ENCODE measurements at regions not wholly inside any gene's neighbourhood (a gene's known extent, or its start where the extent isn't known, plus 50 kb on each side); places are given as distances from the start of the nearest gene placed in this dataset.

- TF ChIP-seq, protein P1, sequence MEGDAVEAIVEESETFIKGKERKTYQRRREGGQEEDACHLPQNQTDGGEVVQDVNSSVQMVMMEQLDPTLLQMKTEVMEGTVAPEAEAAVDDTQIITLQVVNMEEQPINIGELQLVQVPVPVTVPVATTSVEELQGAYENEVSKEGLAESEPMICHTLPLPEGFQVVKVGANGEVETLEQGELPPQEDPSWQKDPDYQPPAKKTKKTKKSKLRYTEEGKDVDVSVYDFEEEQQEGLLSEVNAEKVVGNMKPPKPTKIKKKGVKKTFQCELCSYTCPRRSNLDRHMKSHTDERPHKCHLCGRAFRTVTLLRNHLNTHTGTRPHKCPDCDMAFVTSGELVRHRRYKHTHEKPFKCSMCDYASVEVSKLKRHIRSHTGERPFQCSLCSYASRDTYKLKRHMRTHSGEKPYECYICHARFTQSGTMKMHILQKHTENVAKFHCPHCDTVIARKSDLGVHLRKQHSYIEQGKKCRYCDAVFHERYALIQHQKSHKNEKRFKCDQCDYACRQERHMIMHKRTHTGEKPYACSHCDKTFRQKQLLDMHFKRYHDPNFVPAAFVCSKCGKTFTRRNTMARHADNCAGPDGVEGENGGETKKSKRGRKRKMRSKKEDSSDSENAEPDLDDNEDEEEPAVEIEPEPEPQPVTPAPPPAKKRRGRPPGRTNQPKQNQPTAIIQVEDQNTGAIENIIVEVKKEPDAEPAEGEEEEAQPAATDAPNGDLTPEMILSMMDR (IDR thresholded peaks at IDR 0.05; ENCODE audit: low read depth, low read length): no peak
- no peak overlapping the region for H3K4me3 ChIP-seq (replicated peaks in 1 of 2; ENCODE audit: low read depth in 2 of 2, low read length in 2 of 2)
- no peak for DNase-seq (ENCODE audit: low read depth in 2 of 2)
Measured at GRCh38 chr2:234344012-234344411, 152.9 kb downstream of the ARL4C start.

DNA sequence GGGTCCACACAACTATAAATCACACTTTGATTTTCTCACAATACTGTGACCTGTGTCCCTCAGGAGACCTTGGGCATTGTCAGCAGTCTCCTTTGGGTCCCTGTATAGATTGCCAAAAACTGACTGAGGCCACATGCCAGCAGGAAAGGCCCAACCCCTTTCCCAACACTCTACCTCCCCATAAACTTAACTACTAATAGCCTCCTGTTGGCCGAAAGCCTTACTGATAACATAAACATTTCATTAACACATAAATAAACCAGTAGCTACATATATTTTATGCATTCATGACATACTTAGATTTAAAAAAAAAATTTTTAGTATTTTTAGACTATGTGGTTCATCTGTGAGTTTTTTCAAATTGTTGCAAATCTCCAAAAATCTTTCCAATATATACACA is 153.5 kb downstream of the ARL4C start:
- DNase-seq (ENCODE audit: low read depth in 2 of 2): no peak
- TF ChIP-seq, protein P1 (IDR thresholded peaks at IDR 0.05; ENCODE audit: low read depth, low read length): no peak
- no peak overlapping the region for H3K4me3 ChIP-seq (replicated peaks in 1 of 2; ENCODE audit: low read depth in 2 of 2, low read length in 2 of 2)

DNA sequence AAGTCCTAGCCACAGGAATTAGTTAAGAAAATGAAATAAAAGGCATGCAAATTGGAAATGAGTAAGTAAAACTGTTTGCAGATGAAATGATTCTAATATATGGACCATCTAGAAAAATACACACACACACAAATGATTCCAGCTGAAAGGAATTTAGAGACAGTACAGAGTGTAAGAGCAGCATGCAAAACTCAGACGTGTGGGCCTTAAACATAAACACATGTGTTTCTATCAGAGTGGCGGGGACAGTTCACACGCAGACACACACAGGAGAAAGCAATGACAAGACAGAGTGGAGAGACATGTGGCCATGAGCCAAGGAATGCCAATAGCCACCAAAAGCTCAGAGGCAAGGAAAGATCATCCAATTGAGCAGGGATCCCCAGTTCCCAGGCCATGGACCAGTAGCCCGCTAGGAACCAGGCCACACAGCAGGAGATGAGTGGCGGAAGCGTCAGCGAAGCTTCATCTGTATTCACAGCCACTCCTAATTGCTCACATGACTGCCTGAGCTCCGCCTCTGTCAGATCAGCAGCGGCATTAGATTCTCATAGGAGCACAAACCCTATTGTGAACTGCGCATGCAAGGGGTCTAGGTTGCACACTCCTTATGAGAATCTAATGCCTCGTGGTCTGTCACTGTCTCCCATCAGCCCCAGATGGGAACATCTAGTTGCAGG is 155.4 kb downstream of the ARL4C start:
- TF ChIP-seq, protein P1 (IDR thresholded peaks at IDR 0.05; ENCODE audit: low read depth, low read length): no peak
- no peak overlapping the region for H3K4me3 ChIP-seq (replicated peaks in 1 of 2; ENCODE audit: low read depth in 2 of 2, low read length in 2 of 2)
- DNase-seq (ENCODE audit: low read depth in 2 of 2): no peak

- TF ChIP-seq, protein P1 (IDR thresholded peaks at IDR 0.05; ENCODE audit: low read depth, low read length): no peak
- H3K4me3 ChIP-seq (replicated peaks in 1 of 2; ENCODE audit: low read depth in 2 of 2, low read length in 2 of 2): no peak overlapping the region
- DNase-seq (ENCODE audit: low read depth in 2 of 2): no peak
Measured at GRCh38 chr2:234339501-234339900, 157.4 kb downstream of the ARL4C start.

DNA sequence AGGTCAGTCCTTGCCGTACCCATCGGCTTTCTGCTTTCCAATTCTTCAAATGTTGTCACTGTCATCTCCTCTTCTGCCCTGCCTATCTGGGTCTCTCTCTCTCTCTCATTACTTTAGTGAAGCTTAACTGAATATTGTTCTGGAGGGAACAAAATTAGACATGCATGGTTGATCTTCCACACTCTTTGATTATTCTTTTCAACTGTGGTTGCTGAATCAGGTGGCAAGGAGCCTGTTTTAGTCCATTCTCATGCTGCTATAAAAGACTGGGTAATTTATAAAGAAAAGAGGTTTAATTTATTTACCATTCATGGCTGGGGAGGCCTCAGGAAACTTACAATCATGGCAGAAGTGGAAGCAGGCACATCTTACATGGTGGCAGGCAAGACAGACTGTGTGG is 157.9 kb downstream of the ARL4C start:
- TF ChIP-seq, protein P1 (IDR thresholded peaks at IDR 0.05; ENCODE audit: low read depth, low read length): no peak
- no peak for DNase-seq (ENCODE audit: low read depth in 2 of 2)
- no peak overlapping the region for H3K4me3 ChIP-seq (replicated peaks in 1 of 2; ENCODE audit: low read depth in 2 of 2, low read length in 2 of 2)

DNA sequence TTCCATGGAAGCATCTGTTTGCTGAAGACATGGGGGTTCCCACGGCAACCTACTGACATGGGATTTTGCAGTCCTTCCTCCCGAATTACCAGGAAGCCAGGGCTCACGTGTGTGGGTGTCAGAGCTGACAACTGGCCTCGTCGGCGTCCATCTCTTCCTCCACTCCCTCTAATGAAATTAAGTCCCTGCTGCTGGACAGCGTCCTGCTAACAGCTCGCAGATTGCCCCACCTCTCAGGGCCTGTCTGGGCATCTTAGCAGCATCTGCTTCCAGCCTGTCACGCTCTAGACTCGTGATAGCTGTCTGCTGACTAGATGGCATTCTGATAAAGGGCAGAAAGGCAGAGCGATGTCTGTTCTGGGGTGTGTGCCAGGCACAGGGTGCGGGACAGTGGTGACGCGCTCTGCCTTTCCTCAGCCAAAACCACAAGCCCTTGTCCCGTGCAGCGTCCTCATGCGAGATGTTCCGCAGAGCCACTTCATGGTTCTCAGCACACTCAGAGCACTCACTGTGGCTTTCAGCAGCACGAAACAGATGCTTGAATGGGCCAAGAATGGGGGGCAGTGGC is 161.1 kb downstream of the ARL4C start:
- peak; percentile 51 to 78 for DNase-seq (ENCODE audit: low read depth in 2 of 2)
- TF ChIP-seq, protein P1 (IDR thresholded peaks at IDR 0.05; ENCODE audit: low read depth, low read length): no peak
- H3K4me3 ChIP-seq (replicated peaks in 1 of 2; ENCODE audit: low read depth in 2 of 2, low read length in 2 of 2): no peak overlapping the region
